Brain microvascular endothelial cell (primary cell): ENCODE measurements at regions not wholly inside any gene's neighbourhood (a gene's known extent, or its start where the extent isn't known, plus 50 kb on each side); places are given as distances from the start of the nearest gene placed in this dataset.

Experiments used
- DNase-seq: peaks from one replicate; pipeline ENCODE4 v3.0.0-alpha.2; 2020
- H3K27ac ChIP-seq: fragments of 250-450 bp; sonication (Bioruptor Pico); 2 replicates; pipeline ENCODE4 v1.5.1; 2020; ENCODE audit warnings: mild to moderate bottlenecking, moderate library complexity
- H3K27me3 ChIP-seq: fragments of 250-450 bp; sonication (Bioruptor Pico); replicated peaks from 2 replicates; pipeline ENCODE4 v1.5.1; 2020; ENCODE audit warnings: mild to moderate bottlenecking
- H3K36me3 ChIP-seq: fragments of 250-450 bp; sonication (Bioruptor Pico); replicated peaks from 2 replicates; pipeline ENCODE4 v1.5.1; 2020; ENCODE audit warnings: mild to moderate bottlenecking
- H3K4me3 ChIP-seq: 2 replicates; pipeline ENCODE4 v1.5.1; 2011; ENCODE audit warnings: low read depth, mild to moderate bottlenecking, control low read depth, low read length, moderate library complexity
- in situ Hi-C: cut with HindIII; loops from 2 replicates; pipeline ENCODE4 v1.10.0; 2017; ENCODE audit warnings: low sequenced_read_pairs, low pct_ligation_motif_present
- TF ChIP-seq, protein P1 (sequence below): IDR thresholded peaks from 2 replicates; pipeline ENCODE4 v1.5.1; 2011; ENCODE audit warnings: low read depth, mild to moderate bottlenecking, moderate library complexity, low read length, control low read depth, inconsistent platforms; ENCODE audit errors: missing control alignments

GRCh38 chr5:119930490-119930889 is 301.1 kb downstream of the FAM170A start:
- no peak for DNase-seq
- TF ChIP-seq, protein P1, sequence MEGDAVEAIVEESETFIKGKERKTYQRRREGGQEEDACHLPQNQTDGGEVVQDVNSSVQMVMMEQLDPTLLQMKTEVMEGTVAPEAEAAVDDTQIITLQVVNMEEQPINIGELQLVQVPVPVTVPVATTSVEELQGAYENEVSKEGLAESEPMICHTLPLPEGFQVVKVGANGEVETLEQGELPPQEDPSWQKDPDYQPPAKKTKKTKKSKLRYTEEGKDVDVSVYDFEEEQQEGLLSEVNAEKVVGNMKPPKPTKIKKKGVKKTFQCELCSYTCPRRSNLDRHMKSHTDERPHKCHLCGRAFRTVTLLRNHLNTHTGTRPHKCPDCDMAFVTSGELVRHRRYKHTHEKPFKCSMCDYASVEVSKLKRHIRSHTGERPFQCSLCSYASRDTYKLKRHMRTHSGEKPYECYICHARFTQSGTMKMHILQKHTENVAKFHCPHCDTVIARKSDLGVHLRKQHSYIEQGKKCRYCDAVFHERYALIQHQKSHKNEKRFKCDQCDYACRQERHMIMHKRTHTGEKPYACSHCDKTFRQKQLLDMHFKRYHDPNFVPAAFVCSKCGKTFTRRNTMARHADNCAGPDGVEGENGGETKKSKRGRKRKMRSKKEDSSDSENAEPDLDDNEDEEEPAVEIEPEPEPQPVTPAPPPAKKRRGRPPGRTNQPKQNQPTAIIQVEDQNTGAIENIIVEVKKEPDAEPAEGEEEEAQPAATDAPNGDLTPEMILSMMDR = no peak
- no peak overlapping the region for H3K27ac ChIP-seq
- no peaks in the 10 kb centered on the region for H3K27me3 ChIP-seq
- in situ Hi-C loops = no loop called here
- H3K4me3 ChIP-seq = no peak overlapping the region
- H3K36me3 ChIP-seq = no peaks in the 10 kb centered on the region

- in situ Hi-C loops = no loop called here
- H3K27me3 ChIP-seq = no peaks in the 10 kb centered on the region
- no peaks in the 10 kb centered on the region for H3K36me3 ChIP-seq
- peak; percentile 9 for DNase-seq
- no peak overlapping the region for H3K4me3 ChIP-seq
- TF ChIP-seq, protein P1 = no peak
- H3K27ac ChIP-seq = no peak overlapping the region
These were observed 313.8 kb downstream of the FAM170A start for GRCh38 chr5:119943148-119943547.

- no peak overlapping the region for H3K4me3 ChIP-seq
- in situ Hi-C loops = no loop called here
- no peak overlapping the region for H3K27ac ChIP-seq
- DNase-seq = no peak
- no peaks in the 10 kb centered on the region for H3K27me3 ChIP-seq
- H3K36me3 ChIP-seq = no peaks in the 10 kb centered on the region
- TF ChIP-seq, protein P1 = no peak
These were observed 316.3 kb downstream of the FAM170A start for GRCh38 chr5:119945691-119946090.

DNA sequence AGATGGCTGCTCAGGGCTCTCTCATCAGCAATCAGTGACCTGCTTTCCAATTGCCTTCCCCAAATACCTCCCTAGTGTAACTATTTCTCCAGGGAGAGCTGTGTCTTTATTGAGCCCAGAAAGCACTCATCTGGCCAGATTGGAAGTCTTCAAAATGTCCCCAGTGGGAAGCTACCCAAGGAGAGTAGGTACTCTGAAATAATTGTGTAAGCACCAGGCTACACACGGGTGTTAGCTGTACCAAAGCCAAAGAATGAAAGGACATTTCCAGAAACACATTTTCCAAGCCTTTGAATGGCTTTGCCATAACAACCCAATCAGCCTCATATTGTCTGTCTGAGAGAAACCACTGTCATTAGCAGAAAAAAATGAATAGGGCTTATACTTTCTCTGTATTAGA is 318.8 kb downstream of the FAM170A start:
- no peak for DNase-seq
- TF ChIP-seq, protein P1 = no peak
- Histone ChIP-seq H3K4me3 (no peak overlapping the region), H3K27me3 (no peaks in the 10 kb centered on the region), H3K36me3 (no peaks in the 10 kb centered on the region), H3K27ac (no peak overlapping the region)
- in situ Hi-C loops = no loop called here

- Histone ChIP-seq H3K36me3 (no peaks in the 10 kb centered on the region), H3K27me3 (no peaks in the 10 kb centered on the region), H3K27ac (no peak overlapping the region), H3K4me3 (no peak overlapping the region)
- TF ChIP-seq, protein P1 = no peak
- in situ Hi-C loops = no loop called here
- no peak for DNase-seq
These were observed 320.2 kb downstream of the FAM170A start for GRCh38 chr5:119949426-119949999.

DNA sequence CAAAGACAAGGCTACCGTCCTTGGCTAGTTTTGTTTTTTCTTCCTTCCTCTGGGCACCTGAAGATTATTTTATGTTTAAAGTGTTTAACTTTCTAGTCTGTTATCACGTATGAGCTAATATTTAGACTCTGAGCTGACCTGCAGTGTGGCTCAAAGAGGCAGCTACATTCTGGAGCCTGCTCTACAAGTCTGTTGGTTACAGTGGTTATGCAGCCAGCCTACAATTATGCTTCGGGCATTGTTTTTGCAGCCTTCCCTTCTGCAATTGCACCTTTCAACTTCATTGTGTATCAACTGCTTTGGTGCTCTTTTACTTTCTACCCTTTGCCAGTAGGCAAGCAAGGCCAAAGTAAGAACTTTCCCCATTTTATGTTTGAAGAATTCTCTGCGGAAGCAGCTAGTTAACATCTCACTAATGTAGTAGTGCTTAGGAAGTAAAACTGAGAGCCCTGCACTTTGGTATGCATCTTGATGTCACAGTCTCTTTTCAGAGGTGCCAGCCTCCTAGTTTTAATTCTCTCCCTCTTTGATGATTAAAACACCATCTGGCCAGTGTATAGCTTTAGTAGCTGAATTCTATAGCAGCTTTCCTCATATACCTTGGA is 322.1 kb downstream of the FAM170A start:
- no peaks in the 10 kb centered on the region for H3K27me3 ChIP-seq
- DNase-seq = no peak
- TF ChIP-seq, protein P1 = no peak
- in situ Hi-C loops = no loop called here
- no peak overlapping the region for H3K4me3 ChIP-seq
- H3K27ac ChIP-seq = no peak overlapping the region
- H3K36me3 ChIP-seq = no peaks in the 10 kb centered on the region
